Prostate gland (tissue), 2 donors: ENCODE measurements at regions not wholly inside any gene's neighbourhood (a gene's known extent, or its start where the extent isn't known, plus 50 kb on each side); places are given as distances from the start of the nearest gene placed in this dataset.

Source experiments
- DNase-seq: peaks from one replicate; pipeline ENCODE4 v3.0.0-alpha.2; 2019; ENCODE audit warnings: low spot score
- H3K27ac ChIP-seq, 2 donors: fragments of 200-600 bp; sonication (generic); 2 replicates each; pipeline ENCODE4 v1.5.1; 2017 to 2019
- H3K27me3 ChIP-seq: fragments of 200-600 bp; sonication (generic); replicated peaks from 2 replicates; pipeline ENCODE4 v1.5.1; 2019; ENCODE audit not compliant: insufficient read depth
- H3K36me3 ChIP-seq, 2 donors: fragments of 200-600 bp; sonication (generic); 1 replicate in 1 of 2; 2 replicates in 1 of 2; pipeline versions ENCODE4 v1.5.1 to v1.8.1; 2017 to 2019
- H3K4me1 ChIP-seq: fragments of 200-600 bp; sonication (generic); replicated peaks from 2 replicates; pipeline ENCODE4 v1.5.1; 2019
- H3K4me3 ChIP-seq, 2 donors: fragments of 200-600 bp; sonication (generic); 2 replicates each; pipeline ENCODE4 v1.5.1; 2017 to 2019
- H3K9me3 ChIP-seq: fragments of 200-600 bp; sonication (generic); 2 replicates; pipeline ENCODE4 v1.5.1; 2017
- POLR2A ChIP-seq: fragments of 450-650 bp; IDR thresholded peaks from one replicate; pipeline ENCODE4 v1.6.1; 2016; ENCODE audit warnings: antibody characterized with exemption, mild to moderate bottlenecking
- POLR2AphosphoS5 ChIP-seq: sonication (generic); formaldehyde crosslinking; IDR thresholded peaks from one replicate; pipeline ENCODE4 v1.6.1; 2017; ENCODE audit warnings: antibody characterized with exemption
- WGBS: methylation state at CpG from one replicate; pipeline ENCODE4 v1.1.5; 2018; 5-methylcytosine and 5-hydroxymethylcytosine counted together
- intact Hi-C: fragments of 100-400 bp; cut with DNase I; formaldehyde crosslinking; loops from one replicate; pipeline ENCODE4 v1.14.2; 2022
- TF ChIP-seq, protein P1 (sequence below), 4 experiments: fragments of 200-600 bp in 2 of 4; fragments of 450-650 bp in 2 of 4; sonication (generic) in 2 of 4; IDR thresholded peaks; 1 replicate in 3 of 4; 2 replicates in 1 of 4; pipeline ENCODE4 v1.5.1; 2016 to 2019; ENCODE audit warnings: antibody characterized with exemption in 4 of 4, mild to moderate bottlenecking in 2 of 4, moderate library complexity in 2 of 4

DNA sequence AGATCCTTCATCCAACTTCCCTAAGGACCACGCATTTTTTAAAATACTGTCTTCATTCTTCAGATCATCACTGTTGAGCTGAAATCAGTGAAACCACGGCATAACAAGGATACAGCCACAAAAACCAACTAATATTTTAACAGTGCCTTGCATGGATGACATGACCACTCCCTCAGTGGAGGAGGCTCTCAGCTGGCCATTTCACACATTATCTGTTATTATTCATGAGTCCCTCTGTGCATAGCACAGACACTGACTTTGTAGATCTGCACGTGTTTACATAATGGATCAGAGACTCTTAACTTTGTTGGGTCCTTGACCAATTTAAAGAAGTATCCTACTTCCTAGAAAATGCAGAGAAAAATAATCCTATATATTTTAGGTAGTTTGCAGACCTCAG is 104.8 kb upstream of the NUDT7 start:
- no peak overlapping the region for H3K4me3 ChIP-seq

GRCh38 chr16:77617996-77618395 is 104.3 kb upstream of the NUDT7 start:
- intact Hi-C loops = no loop called here
- Histone ChIP-seq H3K36me3 (no peaks in the 10 kb centered on the region), H3K9me3 (no peaks in the 10 kb centered on the region), H3K27ac (no peak overlapping the region), H3K4me1 (no peaks in the 10 kb centered on the region), H3K27me3 (no peaks in the 10 kb centered on the region), H3K4me3 (no peak overlapping the region)
- 44% methylated on average over 5 of the region's 5 CpGs for WGBS
- TF ChIP-seq POLR2A (no peak), POLR2AphosphoS5 (no peak)
- TF ChIP-seq, protein P1, sequence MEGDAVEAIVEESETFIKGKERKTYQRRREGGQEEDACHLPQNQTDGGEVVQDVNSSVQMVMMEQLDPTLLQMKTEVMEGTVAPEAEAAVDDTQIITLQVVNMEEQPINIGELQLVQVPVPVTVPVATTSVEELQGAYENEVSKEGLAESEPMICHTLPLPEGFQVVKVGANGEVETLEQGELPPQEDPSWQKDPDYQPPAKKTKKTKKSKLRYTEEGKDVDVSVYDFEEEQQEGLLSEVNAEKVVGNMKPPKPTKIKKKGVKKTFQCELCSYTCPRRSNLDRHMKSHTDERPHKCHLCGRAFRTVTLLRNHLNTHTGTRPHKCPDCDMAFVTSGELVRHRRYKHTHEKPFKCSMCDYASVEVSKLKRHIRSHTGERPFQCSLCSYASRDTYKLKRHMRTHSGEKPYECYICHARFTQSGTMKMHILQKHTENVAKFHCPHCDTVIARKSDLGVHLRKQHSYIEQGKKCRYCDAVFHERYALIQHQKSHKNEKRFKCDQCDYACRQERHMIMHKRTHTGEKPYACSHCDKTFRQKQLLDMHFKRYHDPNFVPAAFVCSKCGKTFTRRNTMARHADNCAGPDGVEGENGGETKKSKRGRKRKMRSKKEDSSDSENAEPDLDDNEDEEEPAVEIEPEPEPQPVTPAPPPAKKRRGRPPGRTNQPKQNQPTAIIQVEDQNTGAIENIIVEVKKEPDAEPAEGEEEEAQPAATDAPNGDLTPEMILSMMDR (IDR thresholded peaks at IDR 0.05) = no peak
- no peak for DNase-seq

More for the DNA sequence above, 104.8 kb upstream of the NUDT7 start:
- DNase-seq = no peak
- intact Hi-C loops = no loop called here
- Histone ChIP-seq H3K27ac (no peak overlapping the region), H3K27me3 (no peaks in the 10 kb centered on the region), H3K9me3 (no peaks in the 10 kb centered on the region), H3K36me3 (no peaks in the 10 kb centered on the region), H3K4me1 (no peaks in the 10 kb centered on the region)
- WGBS = 79% methylated on average over 3 of the region's 3 CpGs
- TF ChIP-seq, protein P1 (IDR thresholded peaks at IDR 0.05) = no peak
- TF ChIP-seq POLR2AphosphoS5 (no peak), POLR2A (no peak)

DNA sequence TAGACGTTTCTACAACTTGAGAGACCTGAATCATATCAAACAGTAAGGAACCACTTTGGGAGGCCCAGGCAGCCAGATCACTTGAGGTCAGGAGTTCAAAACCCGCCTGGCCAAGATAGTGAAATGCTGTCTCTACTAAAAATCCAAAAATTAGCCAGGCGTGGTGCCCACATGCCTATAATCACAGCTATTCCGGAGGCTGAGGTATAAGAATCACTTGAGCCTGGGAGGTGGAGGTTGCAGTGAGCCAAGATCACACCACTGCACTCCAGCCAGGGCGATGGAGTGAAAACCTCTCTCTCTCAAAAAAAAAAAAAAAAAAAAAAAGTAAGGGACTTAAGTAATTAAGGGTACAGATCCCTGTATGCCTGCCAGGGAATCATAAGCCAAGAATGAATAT is 103.4 kb upstream of the NUDT7 start:
- Histone ChIP-seq H3K27ac (no peak overlapping the region), H3K9me3 (no peaks in the 10 kb centered on the region), H3K36me3 (no peaks in the 10 kb centered on the region), H3K4me1 (no peaks in the 10 kb centered on the region), H3K27me3 (no peaks in the 10 kb centered on the region), H3K4me3 (no peak overlapping the region)
- no peak for TF ChIP-seq POLR2AphosphoS5
- no peak for TF ChIP-seq POLR2A
- TF ChIP-seq, protein P1 (IDR thresholded peaks at IDR 0.05) = no peak
- WGBS = 85% methylated on average over 5 of the region's 5 CpGs
- intact Hi-C loops = no loop called here
- no peak for DNase-seq

DNA sequence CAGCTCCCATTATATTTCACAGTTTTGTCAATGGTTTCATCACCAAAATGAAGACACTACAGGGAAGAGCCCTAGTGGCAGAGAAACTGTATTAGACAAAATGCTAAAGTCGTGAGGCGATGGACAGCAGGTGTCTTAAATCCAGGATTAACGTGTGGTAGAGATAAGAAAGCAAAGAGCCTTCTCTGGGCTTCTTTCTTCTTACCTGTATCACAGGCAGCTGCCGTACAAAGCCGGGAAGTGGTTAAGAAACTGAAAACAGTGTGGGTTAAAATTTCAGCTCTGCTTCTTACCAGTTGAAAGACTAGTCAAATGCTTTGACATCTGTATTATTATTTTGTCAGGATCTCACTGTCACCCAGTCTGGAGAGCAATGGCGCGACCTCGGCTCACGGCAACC is 98.2 kb upstream of the NUDT7 start:
- intact Hi-C loops = no loop called here
- H3K27me3 ChIP-seq = no peaks in the 10 kb centered on the region
- H3K4me1 ChIP-seq = no peaks in the 10 kb centered on the region
- no peaks in the 10 kb centered on the region for H3K36me3 ChIP-seq
- H3K4me3 ChIP-seq = no peak overlapping the region
- H3K27ac ChIP-seq = no peak overlapping the region
- TF ChIP-seq, protein P1 (IDR thresholded peaks at IDR 0.05) = no peak
- TF ChIP-seq POLR2A (no peak), POLR2AphosphoS5 (no peak)
- DNase-seq = no peak
- no peaks in the 10 kb centered on the region for H3K9me3 ChIP-seq
- 86% methylated on average over 9 of the region's 9 CpGs for WGBS

GRCh38 chr16:77636615-77637014 is 85.7 kb upstream of the NUDT7 start:
- H3K4me3 ChIP-seq = no peak overlapping the region
- H3K9me3 ChIP-seq = no peaks in the 10 kb centered on the region
- DNase-seq = no peak
- H3K27me3 ChIP-seq = no peaks in the 10 kb centered on the region
- H3K27ac ChIP-seq = no peak overlapping the region
- 90% methylated on average over 3 of the region's 3 CpGs for WGBS
- TF ChIP-seq POLR2AphosphoS5 (no peak), POLR2A (no peak)
- TF ChIP-seq, protein P1 (IDR thresholded peaks at IDR 0.05) = no peak
- no peaks in the 10 kb centered on the region for H3K4me1 ChIP-seq
- intact Hi-C loops = no loop called here
- no peaks in the 10 kb centered on the region for H3K36me3 ChIP-seq
